MM.1S (cell line): ENCODE measurements at regions not wholly inside any gene's neighbourhood (a gene's known extent, or its start where the extent isn't known, plus 50 kb on each side); places are given as distances from the start of the nearest gene placed in this dataset.

Experiments
- EZH2 ChIP-seq: fragments of 300-600 bp; sonication (generic); optimal IDR thresholded peaks from 2 replicates; pipeline ENCODE3; 2017; ENCODE audit warnings: low read depth, mild to moderate bottlenecking, antibody characterized with exemption, low read length, mixed read lengths
- TF ChIP-seq, protein P1 (sequence below): fragments of 300-600 bp; sonication (generic); IDR thresholded peaks from 2 replicates; pipeline ENCODE4 v1.5.1; 2016; ENCODE audit warnings: antibody characterized with exemption, low read length, mixed read lengths

GRCh38 chr10:130867446-130868194 lies 443.9 kb downstream of the TCERG1L start:
- TF ChIP-seq EZH2, result no peak
- TF ChIP-seq, protein P1, sequence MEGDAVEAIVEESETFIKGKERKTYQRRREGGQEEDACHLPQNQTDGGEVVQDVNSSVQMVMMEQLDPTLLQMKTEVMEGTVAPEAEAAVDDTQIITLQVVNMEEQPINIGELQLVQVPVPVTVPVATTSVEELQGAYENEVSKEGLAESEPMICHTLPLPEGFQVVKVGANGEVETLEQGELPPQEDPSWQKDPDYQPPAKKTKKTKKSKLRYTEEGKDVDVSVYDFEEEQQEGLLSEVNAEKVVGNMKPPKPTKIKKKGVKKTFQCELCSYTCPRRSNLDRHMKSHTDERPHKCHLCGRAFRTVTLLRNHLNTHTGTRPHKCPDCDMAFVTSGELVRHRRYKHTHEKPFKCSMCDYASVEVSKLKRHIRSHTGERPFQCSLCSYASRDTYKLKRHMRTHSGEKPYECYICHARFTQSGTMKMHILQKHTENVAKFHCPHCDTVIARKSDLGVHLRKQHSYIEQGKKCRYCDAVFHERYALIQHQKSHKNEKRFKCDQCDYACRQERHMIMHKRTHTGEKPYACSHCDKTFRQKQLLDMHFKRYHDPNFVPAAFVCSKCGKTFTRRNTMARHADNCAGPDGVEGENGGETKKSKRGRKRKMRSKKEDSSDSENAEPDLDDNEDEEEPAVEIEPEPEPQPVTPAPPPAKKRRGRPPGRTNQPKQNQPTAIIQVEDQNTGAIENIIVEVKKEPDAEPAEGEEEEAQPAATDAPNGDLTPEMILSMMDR, result no peak
